NB4 (cell line): ENCODE measurements at regions not wholly inside any gene's neighbourhood (a gene's known extent, or its start where the extent isn't known, plus 50 kb on each side); places are given as distances from the start of the nearest gene placed in this dataset.

Source experiments
- DNase-seq: peaks from one replicate; pipeline ENCODE4 v3.0.0; 2010; ENCODE audit warnings: low read depth
- H3K4me3 ChIP-seq: one replicate; pipeline ENCODE4 v1.5.1; 2011; ENCODE audit warnings: mild to moderate bottlenecking, low read depth, low read length, moderate library complexity
- CTCF ChIP-seq: IDR thresholded peaks from one replicate; pipeline ENCODE4 v1.5.1; 2012; ENCODE audit warnings: low read depth, low read length
- MAX ChIP-seq: IDR thresholded peaks from 2 replicates; pipeline ENCODE4 v1.6.1; 2011; ENCODE audit warnings: low read depth, low read length
- MYC ChIP-seq: IDR thresholded peaks from 2 replicates; pipeline ENCODE4 v1.6.1; 2011; ENCODE audit warnings: low read depth, low read length
- POLR2A ChIP-seq: IDR thresholded peaks from 2 replicates; pipeline ENCODE4 v1.6.1; 2011; ENCODE audit warnings: mild to moderate bottlenecking; ENCODE audit not compliant: insufficient read length; ENCODE audit errors: extremely low read depth

DNA sequence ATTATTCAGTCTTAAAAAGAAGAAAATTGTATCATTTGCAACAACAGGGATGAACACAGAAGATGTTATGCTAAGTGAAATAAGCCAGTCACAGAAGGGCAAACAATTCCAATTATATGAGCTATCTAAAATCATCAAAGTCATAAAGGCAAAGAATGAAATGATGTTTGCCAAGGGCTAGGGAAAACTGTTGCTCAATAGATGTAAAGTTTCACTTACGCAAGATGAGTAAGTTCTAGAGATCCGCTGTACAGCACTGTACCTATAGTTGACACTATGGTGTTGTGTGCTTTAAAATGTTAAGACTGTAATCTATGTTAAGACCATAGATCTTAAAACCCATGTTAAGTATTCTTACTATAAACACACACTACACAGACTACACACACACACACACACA lies 904.6 kb upstream of the LRRN3 start:
- TF ChIP-seq POLR2A (no peak), CTCF (no peak), MAX (no peak), MYC (no peak)
- DNase-seq = peak; percentile 4
- no peak overlapping the region for H3K4me3 ChIP-seq

DNA sequence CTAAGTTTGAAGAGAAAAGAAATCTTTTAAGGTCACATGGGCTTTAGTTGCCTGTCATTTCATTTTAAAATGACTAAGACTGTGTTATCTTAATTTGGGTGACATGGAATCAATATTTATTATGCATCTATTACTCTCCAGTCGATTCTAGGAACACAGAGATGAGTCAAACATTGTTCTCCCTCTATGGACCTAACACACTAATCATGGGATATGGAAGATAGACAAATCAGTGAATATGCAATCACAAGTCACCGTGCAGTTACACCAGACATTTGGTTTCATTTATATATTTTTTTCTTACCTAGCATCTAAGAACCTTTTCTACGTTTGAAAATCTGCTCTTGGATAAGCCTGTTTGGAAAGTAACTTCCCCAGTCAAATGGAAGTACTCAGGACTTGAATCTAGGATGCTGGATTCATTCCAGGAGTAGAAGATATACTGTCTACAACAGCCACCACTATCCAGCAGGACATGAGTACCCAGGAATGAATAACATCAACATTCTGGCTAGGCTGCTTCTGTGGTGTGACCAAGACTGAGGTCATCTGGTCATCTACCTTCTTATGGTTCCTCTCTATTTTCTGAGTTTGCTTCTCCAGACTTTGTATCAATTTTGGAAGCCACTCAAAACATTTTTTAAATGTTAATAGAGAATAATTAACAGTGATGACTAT lies 902.9 kb upstream of the LRRN3 start:
- no peak for DNase-seq
- TF ChIP-seq MYC = no peak
- TF ChIP-seq CTCF = no peak
- TF ChIP-seq POLR2A = no peak
- no peak overlapping the region for H3K4me3 ChIP-seq

DNA sequence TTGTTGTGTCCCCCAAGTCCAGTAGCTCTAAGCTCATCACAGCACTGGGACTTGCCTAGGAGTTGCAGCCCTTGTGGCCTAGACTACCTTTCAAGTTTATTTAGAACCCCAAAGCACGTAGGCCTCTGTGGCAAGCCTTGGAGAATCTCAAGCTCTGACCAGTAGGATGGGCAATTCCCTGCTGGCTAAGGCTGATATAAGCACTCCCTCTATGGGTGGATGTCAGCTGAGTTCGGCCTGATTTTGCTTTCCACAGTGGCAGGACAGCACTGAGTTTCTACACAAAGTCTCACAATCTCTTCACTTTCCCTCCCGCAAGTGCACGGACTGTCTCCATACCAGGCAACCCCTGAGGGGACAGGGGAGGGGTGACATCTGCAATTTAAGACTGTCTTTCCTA lies 886.4 kb upstream of the LRRN3 start:
- peak; percentile 22 for DNase-seq
- no peak for TF ChIP-seq POLR2A
- TF ChIP-seq CTCF = peak; percentile 13
- H3K4me3 ChIP-seq = no peak overlapping the region

DNA sequence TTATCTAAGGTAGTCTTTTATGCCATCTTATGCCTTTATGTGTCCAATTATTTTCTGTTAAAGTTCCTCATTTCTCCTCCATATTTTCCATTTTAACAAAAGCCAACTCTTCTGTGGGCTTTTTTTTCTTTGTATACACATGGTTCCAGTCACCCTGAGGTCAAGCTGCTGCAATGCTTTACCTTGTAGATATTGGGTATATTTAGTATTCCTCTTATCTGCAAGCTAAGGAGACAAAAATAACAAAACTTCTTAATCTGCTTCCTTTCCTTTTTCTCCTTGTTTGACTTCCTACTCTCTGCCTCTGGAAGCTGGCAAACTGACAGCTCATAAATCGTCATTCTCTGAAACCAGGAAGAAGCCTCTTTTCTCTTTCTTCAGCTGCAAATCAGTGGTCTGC lies 885.0 kb upstream of the LRRN3 start:
- TF ChIP-seq CTCF (no peak), MYC (no peak)
- DNase-seq = no peak
- no peak overlapping the region for H3K4me3 ChIP-seq

DNA sequence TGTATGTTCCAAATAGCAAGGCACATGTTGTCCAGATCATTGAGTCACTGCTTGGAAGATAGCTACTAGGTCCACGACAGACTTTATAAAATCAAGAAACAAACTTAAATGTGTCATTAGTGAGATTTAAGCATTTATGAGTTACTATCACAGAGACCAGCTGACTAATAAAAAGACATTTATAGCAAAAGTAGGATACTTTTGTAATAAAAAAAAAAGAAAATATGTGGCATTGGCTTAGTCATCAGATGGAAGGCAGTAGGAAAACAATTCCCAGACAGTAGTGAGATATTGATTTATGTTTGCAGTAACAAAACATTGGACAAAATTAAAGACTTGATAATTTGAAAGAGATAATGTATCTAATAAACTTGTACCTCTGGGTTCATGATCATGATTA lies 881.0 kb upstream of the LRRN3 start:
- no peak for TF ChIP-seq MYC
- TF ChIP-seq CTCF = no peak
- no peak for TF ChIP-seq POLR2A
- no peak for TF ChIP-seq MAX
- no peak overlapping the region for H3K4me3 ChIP-seq
- no peak for DNase-seq

- TF ChIP-seq MAX = no peak
- TF ChIP-seq CTCF = no peak
- no peak for TF ChIP-seq MYC
- no peak for TF ChIP-seq POLR2A
- H3K4me3 ChIP-seq = no peak overlapping the region
- DNase-seq = no peak
These were observed 879.9 kb upstream of the LRRN3 start for GRCh38 chr7:110210941-110211608.
